AG04450 (cell line): ENCODE measurements at regions not wholly inside any gene's neighbourhood (a gene's known extent, or its start where the extent isn't known, plus 50 kb on each side); places are given as distances from the start of the nearest gene placed in this dataset.

ENCODE experiments used
- CTCF ChIA-PET: fragments of 300-600, 350-600 bp; formaldehyde crosslinking; extraction: SDS; loops from one replicate; lab custom pipeline; 2022; ENCODE audit warnings: antibody characterized with exemption, inconsistent platforms; lab: Charles Lee
- POLR2A ChIA-PET: fragments of 350-600 bp; formaldehyde crosslinking; extraction: SDS; loops from one replicate; lab custom pipeline; 2021; ENCODE audit warnings: antibody characterized with exemption, inconsistent platforms; lab: Yijun Ruan, JAX
- DNase-seq: peaks from one replicate; pipeline ENCODE4 v3.0.0-alpha.2; 2011; ENCODE audit warnings: low read depth, low spot score
- H3K27ac ChIP-seq: one replicate; pipeline ENCODE4 v1.5.1; 2012; ENCODE audit warnings: low read depth, low read length, control low read depth
- H3K27me3 ChIP-seq: one replicate; pipeline ENCODE4 v1.6.0; 2012; ENCODE audit warnings: low read length; ENCODE audit not compliant: control insufficient read depth, insufficient read depth
- H3K4me3 ChIP-seq: 2 replicates; pipeline ENCODE4 v1.5.1; 2011; ENCODE audit warnings: mild to moderate bottlenecking, low read depth, low read length, control low read depth
- H3K9me3 ChIP-seq: 2 replicates; pipeline ENCODE4 v1.5.1; 2012; ENCODE audit warnings: low read length; ENCODE audit not compliant: control insufficient read depth, insufficient read depth
- CTCF ChIP-seq: IDR thresholded peaks from 2 replicates; pipeline ENCODE4 v1.5.1; 2011; ENCODE audit warnings: low read depth, low read length, control low read depth, inconsistent platforms

GRCh38 chr13:80560609-80561008 is 219.7 kb upstream of the SPRY2 start:
- no peaks in the 10 kb centered on the region for H3K9me3 ChIP-seq
- ChIA-PET POLR2A (no interaction called here), CTCF (no interaction called here)
- no peak overlapping the region for H3K4me3 ChIP-seq
- H3K27me3 ChIP-seq, result no peaks in the 10 kb centered on the region
- DNase-seq, result no peak
- TF ChIP-seq CTCF, result no peak
- no peak overlapping the region for H3K27ac ChIP-seq

- CTCF ChIA-PET, result no interaction called here
Measured at GRCh38 chr13:80559944-80560343, 219.0 kb upstream of the SPRY2 start.

GRCh38 chr13:80558074-80558473 is 217.1 kb upstream of the SPRY2 start:
- ChIA-PET POLR2A (no interaction called here), CTCF (no interaction called here)
- no peaks in the 10 kb centered on the region for H3K9me3 ChIP-seq
- no peak overlapping the region for H3K4me3 ChIP-seq
- DNase-seq, result no peak
- no peaks in the 10 kb centered on the region for H3K27me3 ChIP-seq
- H3K27ac ChIP-seq, result no peak overlapping the region
- no peak for TF ChIP-seq CTCF

More at GRCh38 chr13:80559944-80560343, 219.0 kb upstream of the SPRY2 start:
- no peaks in the 10 kb centered on the region for H3K9me3 ChIP-seq
- DNase-seq, result no peak
- POLR2A ChIA-PET, result no interaction called here
- no peak for TF ChIP-seq CTCF
- no peak overlapping the region for H3K4me3 ChIP-seq
- H3K27me3 ChIP-seq, result no peaks in the 10 kb centered on the region
- no peak overlapping the region for H3K27ac ChIP-seq

- DNase-seq, result no peak
Measured at GRCh38 chr13:80555796-80556678, 215.1 kb upstream of the SPRY2 start.

More at GRCh38 chr13:80555796-80556678, 215.1 kb upstream of the SPRY2 start:
- Histone ChIP-seq H3K27ac (no peak overlapping the region), H3K4me3 (no peak overlapping the region), H3K9me3 (no peaks in the 10 kb centered on the region), H3K27me3 (no peaks in the 10 kb centered on the region)
- CTCF ChIA-PET, result no interaction called here
- no peak for TF ChIP-seq CTCF
- POLR2A ChIA-PET, result no interaction called here
